Calu3 (cell line): ENCODE measurements at regions not wholly inside any gene's neighbourhood (a gene's known extent, or its start where the extent isn't known, plus 50 kb on each side); places are given as distances from the start of the nearest gene placed in this dataset.

Experiments
- BruUV-seq: library from RNA; stranded (reverse); fragments of 400-500 nt; replicated peaks from 2 replicates; lab custom pipeline; 2021; lab: Mats Ljungman, UMichigan
- CTCF ChIA-PET: fragments of 300-600 bp; sonication (Branson Sonifier 250); formaldehyde crosslinking; loops from one replicate; lab custom pipeline; 2022; ENCODE audit warnings: antibody characterized with exemption; lab: Charles Lee
- DNase-seq: peaks from one replicate; pipeline ENCODE4 v3.0.0; 2022
- H3K27ac Mint-ChIP-seq: one replicate; pipeline ENCODE4 v1.8.0; 2022; ENCODE audit warnings: mixed read lengths; ENCODE audit not compliant: unreplicated experiment
- H3K27me3 Mint-ChIP-seq: one replicate; pipeline ENCODE4 v1.8.0; 2022; ENCODE audit warnings: mixed read lengths; ENCODE audit not compliant: unreplicated experiment
- H3K36me3 Mint-ChIP-seq: one replicate; pipeline ENCODE4 v1.8.0; 2022; ENCODE audit warnings: mild to moderate bottlenecking, moderate library complexity, mixed read lengths; ENCODE audit not compliant: insufficient read depth, unreplicated experiment
- H3K4me1 Mint-ChIP-seq: one replicate; pipeline ENCODE4 v1.8.0; 2022; ENCODE audit warnings: mild to moderate bottlenecking, low read depth, mixed read lengths; ENCODE audit not compliant: unreplicated experiment
- H3K4me3 Mint-ChIP-seq: one replicate; pipeline ENCODE4 v1.8.0; 2022; ENCODE audit warnings: mild to moderate bottlenecking, low read depth, moderate library complexity, mixed read lengths; ENCODE audit not compliant: unreplicated experiment
- H3K9me3 Mint-ChIP-seq: one replicate; pipeline ENCODE4 v1.8.0; 2022; ENCODE audit warnings: low read depth, mixed read lengths; ENCODE audit not compliant: unreplicated experiment
- CTCF ChIP-seq: fragments of 200-600 bp; IDR thresholded peaks from one replicate; pipeline ENCODE4 v1.8.0; 2022; ENCODE audit warnings: antibody characterized with exemption; ENCODE audit not compliant: unreplicated experiment
- intact Hi-C: fragments of 100-400 bp; cut with micrococcal nuclease; formaldehyde crosslinking; loops from one replicate; pipeline ENCODE4 v1.10.0; 2022; ENCODE audit not compliant: unreplicated experiment

GRCh38 chr1:29548091-29548490, 311.8 kb downstream of the PTPRU start:
- intact Hi-C loops = no loop called here
- H3K4me1 Mint-ChIP-seq = peaks cover 14% of the 10 kb centered on the region
- H3K27ac Mint-ChIP-seq = no peak overlapping the region
- no peaks in the 10 kb centered on the region for H3K9me3 Mint-ChIP-seq
- H3K27me3 Mint-ChIP-seq = no peaks in the 10 kb centered on the region
- CTCF ChIA-PET = interaction anchor here (0.9 kb wide), 1 partner anchor 10 kb away, joined by 4 read pairs; no protein-coding TSS in a partner anchor
- H3K4me3 Mint-ChIP-seq = no peak overlapping the region
- no TSS peak for BruUV-seq
- DNase-seq = no peak
- no peak for TF ChIP-seq CTCF
- H3K36me3 Mint-ChIP-seq = no peaks in the 10 kb centered on the region

GRCh38 chr1:29547300-29547699, 311.0 kb downstream of the PTPRU start:
- Mint-ChIP-seq H3K4me3 (no peak overlapping the region), H3K9me3 (no peaks in the 10 kb centered on the region), H3K36me3 (no peaks in the 10 kb centered on the region), H3K27ac (no peak overlapping the region), H3K27me3 (peaks cover 6% of the 10 kb centered on the region), H3K4me1 (peaks cover 14% of the 10 kb centered on the region)
- no peak for TF ChIP-seq CTCF
- no TSS peak for BruUV-seq
- DNase-seq = no peak
- CTCF ChIA-PET = no interaction called here
- intact Hi-C loops = no loop called here

GRCh38 chr1:29546496-29546895, 310.2 kb downstream of the PTPRU start:
- BruUV-seq = no TSS peak
- no peak for TF ChIP-seq CTCF
- Mint-ChIP-seq H3K4me1 (peaks cover 14% of the 10 kb centered on the region), H3K27me3 (peaks cover 14% of the 10 kb centered on the region), H3K36me3 (no peaks in the 10 kb centered on the region), H3K27ac (no peak overlapping the region), H3K9me3 (no peaks in the 10 kb centered on the region), H3K4me3 (no peak overlapping the region)
- CTCF ChIA-PET = no interaction called here
- no peak for DNase-seq
- intact Hi-C loops = no loop called here

GRCh38 chr1:29544406-29544805, 308.1 kb downstream of the PTPRU start:
- no peak overlapping the region for H3K4me3 Mint-ChIP-seq
- BruUV-seq = no TSS peak
- H3K27me3 Mint-ChIP-seq = peaks cover 23% of the 10 kb centered on the region
- CTCF ChIA-PET = no interaction called here
- H3K9me3 Mint-ChIP-seq = no peaks in the 10 kb centered on the region
- intact Hi-C loops = no loop called here
- H3K4me1 Mint-ChIP-seq = peaks cover 6% of the 10 kb centered on the region
- H3K36me3 Mint-ChIP-seq = no peaks in the 10 kb centered on the region
- DNase-seq = no peak
- no peak for TF ChIP-seq CTCF
- no peak overlapping the region for H3K27ac Mint-ChIP-seq
